K562 (cell line): ENCODE measurements at regions not wholly inside any gene's neighbourhood (a gene's known extent, or its start where the extent isn't known, plus 50 kb on each side); places are given as distances from the start of the nearest gene placed in this dataset.

Experiments
- HDAC1 ChIP-seq, 2 experiments: fragments of 450-650 bp; IDR thresholded peaks; 2 replicates each; pipeline ENCODE4 v1.6.1; 2016 to 2017; ENCODE audit warnings: inconsistent platforms in 1 of 2, mild to moderate bottlenecking in 1 of 2, moderate library complexity in 1 of 2
- MNT ChIP-seq, 2 experiments: fragments of 450-650 bp; conservative IDR thresholded peaks; 2 replicates each; pipeline ENCODE4 v1.6.1; 2017; ENCODE audit warnings: mild to moderate bottlenecking in 2 of 2, moderate library complexity in 2 of 2
- POLR2H ChIP-seq: IDR thresholded peaks from 2 replicates; pipeline ENCODE4 v1.6.1; 2016; ENCODE audit warnings: missing genetic modification characterization, low read depth, mild to moderate bottlenecking, control low read depth, missing compliant biosample characterization, moderate library complexity
- RERE ChIP-seq: sonication (generic); formaldehyde crosslinking; IDR thresholded peaks from 2 replicates; pipeline ENCODE4 v1.8.0; 2023; ENCODE audit warnings: missing genetic modification reagents, mild to moderate bottlenecking, borderline replicate concordance
- SREBF2 ChIP-seq: sonication (generic); formaldehyde crosslinking; IDR thresholded peaks from 2 replicates; pipeline ENCODE4 v1.4.0; 2020; ENCODE audit warnings: mild to moderate bottlenecking, missing genetic modification reagents
- TEAD2 ChIP-seq: fragments of 450-650 bp; IDR thresholded peaks from 2 replicates; pipeline ENCODE4 v1.6.1; 2016; ENCODE audit warnings: missing genetic modification characterization, control low read depth, missing compliant biosample characterization
- ZNF324 ChIP-seq: fragments of 250-450 bp; sonication (Bioruptor Pico); IDR thresholded peaks from 2 replicates; pipeline ENCODE4 v1.4.0; 2020; ENCODE audit warnings: mild to moderate bottlenecking
- ZNF518B ChIP-seq: fragments of 250-450 bp; sonication (Bioruptor Pico); IDR thresholded peaks from 2 replicates; pipeline ENCODE4 v1.5.0; 2021; ENCODE audit warnings: mild to moderate bottlenecking, moderate library complexity

- TF ChIP-seq POLR2H (no peak), MNT (conservative IDR thresholded peaks at IDR 0.05) (no peak), HDAC1 (IDR thresholded peaks at IDR 0.05) (no peak), SREBF2 (no peak), TEAD2 (tag) (no peak), RERE (CRISPR knock-in tag) (no peak), ZNF324 (CRISPR knock-in tag) (no peak), ZNF518B (CRISPR knock-in tag) (no peak)
Observed at GRCh38 chr4:19809989-19810388, 441.7 kb upstream of the SLIT2 start (continued).
